WTC11 (cell line): ENCODE measurements at regions not wholly inside any gene's neighbourhood (a gene's known extent, or its start where the extent isn't known, plus 50 kb on each side); places are given as distances from the start of the nearest gene placed in this dataset.

Experiments
- ATAC-seq: fragments of 200-7000 bp; cut with Tn5 transposase; 2 replicates; pipeline ENCODE4 v1.10.0; 2021; ENCODE audit warnings: mild to moderate bottlenecking, moderate library complexity
- CTCF ChIA-PET: fragments of 300-600 bp; sonication (Branson Sonifier 250); formaldehyde crosslinking; loops from one replicate; lab custom pipeline; 2021; ENCODE audit warnings: antibody characterized with exemption; lab: Charles Lee
- POLR2A ChIA-PET: fragments of 350-600 bp; sonication (Branson Sonifier 250); formaldehyde crosslinking; loops from one replicate; lab custom pipeline; 2021; ENCODE audit warnings: antibody characterized with exemption; lab: Charles Lee
- DNase-seq: peaks from one replicate; pipeline ENCODE4 v3.0.0; 2021; ENCODE audit warnings: low spot score
- H3K27ac Mint-ChIP-seq: 2 replicates; pipeline ENCODE4 v1.8.0; 2021; ENCODE audit warnings: mixed read lengths
- H3K27me3 Mint-ChIP-seq: 2 replicates; pipeline ENCODE4 v1.8.0; 2021; ENCODE audit warnings: low read depth, mild to moderate bottlenecking, moderate library complexity, mixed read lengths
- H3K36me3 Mint-ChIP-seq: 2 replicates; pipeline ENCODE4 v1.8.0; 2021; ENCODE audit warnings: mixed read lengths
- H3K4me1 Mint-ChIP-seq: 2 replicates; pipeline ENCODE4 v1.8.0; 2022; ENCODE audit warnings: mixed read lengths
- H3K4me3 Mint-ChIP-seq: 2 replicates; pipeline ENCODE4 v1.8.0; 2021; ENCODE audit warnings: mild to moderate bottlenecking, moderate library complexity, mixed read lengths
- H3K9me3 Mint-ChIP-seq: 2 replicates; pipeline ENCODE4 v1.8.0; 2021; ENCODE audit warnings: mixed read lengths
- FOXJ3 ChIP-seq: sonication (generic); formaldehyde crosslinking; IDR thresholded peaks from 2 replicates; pipeline ENCODE4 v1.9.0; 2021; ENCODE audit warnings: missing genetic modification reagents, mild to moderate bottlenecking, borderline replicate concordance
- FOXP1 ChIP-seq: sonication (generic); formaldehyde crosslinking; IDR thresholded peaks from 2 replicates; pipeline ENCODE4 v1.8.0; 2022; ENCODE audit warnings: missing genetic modification reagents, mild to moderate bottlenecking, moderate library complexity, borderline replicate concordance
- JUN ChIP-seq: sonication (generic); formaldehyde crosslinking; IDR thresholded peaks from 2 replicates; pipeline ENCODE4 v1.8.0; 2023; ENCODE audit warnings: mild to moderate bottlenecking, missing genetic modification reagents
- NFATC4 ChIP-seq: fragments of 250-450 bp; sonication (Bioruptor Pico); IDR thresholded peaks from 2 replicates; pipeline ENCODE4 v1.9.0; 2021; ENCODE audit warnings: mild to moderate bottlenecking
- OVOL2 ChIP-seq: fragments of 250-450 bp; sonication (Bioruptor Pico); IDR thresholded peaks from 2 replicates; pipeline ENCODE4 v1.9.0; 2021; ENCODE audit warnings: mild to moderate bottlenecking, borderline replicate concordance
- PRRX2 ChIP-seq: fragments of 250-450 bp; sonication (Bioruptor Pico); IDR thresholded peaks from 2 replicates; pipeline ENCODE4 v1.8.0; 2021; ENCODE audit warnings: mild to moderate bottlenecking
- TEAD1 ChIP-seq: sonication (generic); formaldehyde crosslinking; IDR thresholded peaks from 2 replicates; pipeline ENCODE4 v1.8.0; 2022; ENCODE audit warnings: mild to moderate bottlenecking, missing genetic modification reagents
- TP53 ChIP-seq: sonication (generic); formaldehyde crosslinking; IDR thresholded peaks from 2 replicates; pipeline ENCODE4 v1.8.1; 2023; ENCODE audit warnings: mild to moderate bottlenecking, missing genetic modification reagents
- ZNF416 ChIP-seq: fragments of 250-450 bp; sonication (Bioruptor Pico); IDR thresholded peaks from 2 replicates; pipeline ENCODE4 v1.9.0; 2021; ENCODE audit warnings: mild to moderate bottlenecking, inconsistent platforms
- TF ChIP-seq, protein P1 (sequence below): sonication (generic); formaldehyde crosslinking; IDR thresholded peaks from 2 replicates; pipeline ENCODE4 v1.8.0; 2022; ENCODE audit warnings: mild to moderate bottlenecking, missing genetic modification reagents
- TF ChIP-seq, protein P2 (sequence below): sonication (generic); formaldehyde crosslinking; IDR thresholded peaks from 2 replicates; pipeline ENCODE4 v1.8.1; 2023; ENCODE audit warnings: mild to moderate bottlenecking, moderate library complexity, missing genetic modification reagents
- TF ChIP-seq, protein P3 (sequence below): sonication (generic); formaldehyde crosslinking; IDR thresholded peaks from 2 replicates; pipeline ENCODE4 v1.8.1; 2022; ENCODE audit warnings: mild to moderate bottlenecking, moderate library complexity, missing genetic modification reagents
- TF ChIP-seq, protein P4 (sequence below): fragments of 250-450 bp; sonication (Bioruptor Pico); IDR thresholded peaks from 2 replicates; pipeline ENCODE4 v2.1.2; 2022; ENCODE audit warnings: mild to moderate bottlenecking, moderate library complexity
- TF ChIP-seq, protein P5 (sequence below): fragments of 250-450 bp; sonication (Bioruptor Pico); IDR thresholded peaks from 2 replicates; pipeline ENCODE4 v1.9.0; 2021; ENCODE audit warnings: mild to moderate bottlenecking, borderline replicate concordance
- TF ChIP-seq, protein P6 (sequence below): sonication (generic); formaldehyde crosslinking; IDR thresholded peaks from 2 replicates; pipeline ENCODE4 v1.8.1; 2023; ENCODE audit warnings: mild to moderate bottlenecking, missing genetic modification reagents, moderate library complexity

DNA sequence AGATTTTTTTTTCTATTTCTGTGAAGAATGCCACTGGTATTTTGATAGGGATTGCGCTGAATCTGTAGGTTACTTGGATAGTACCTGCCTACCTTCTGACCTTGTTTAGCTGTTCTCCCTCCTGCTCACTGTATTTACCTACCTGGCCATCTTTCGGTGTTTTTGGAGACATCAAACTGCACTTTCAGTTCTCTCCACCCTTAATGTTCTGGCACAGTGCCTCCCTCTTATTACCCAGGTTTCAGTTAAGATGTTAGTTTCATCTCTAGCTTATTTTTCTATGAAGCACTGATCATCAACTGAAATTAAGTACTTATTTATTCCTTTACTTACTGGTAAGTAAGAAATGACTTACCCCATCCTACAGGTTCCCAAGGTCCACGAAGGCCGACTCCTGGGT lies 74.4 kb upstream of the KLHL25 start (continued):
- TF ChIP-seq, protein P1, sequence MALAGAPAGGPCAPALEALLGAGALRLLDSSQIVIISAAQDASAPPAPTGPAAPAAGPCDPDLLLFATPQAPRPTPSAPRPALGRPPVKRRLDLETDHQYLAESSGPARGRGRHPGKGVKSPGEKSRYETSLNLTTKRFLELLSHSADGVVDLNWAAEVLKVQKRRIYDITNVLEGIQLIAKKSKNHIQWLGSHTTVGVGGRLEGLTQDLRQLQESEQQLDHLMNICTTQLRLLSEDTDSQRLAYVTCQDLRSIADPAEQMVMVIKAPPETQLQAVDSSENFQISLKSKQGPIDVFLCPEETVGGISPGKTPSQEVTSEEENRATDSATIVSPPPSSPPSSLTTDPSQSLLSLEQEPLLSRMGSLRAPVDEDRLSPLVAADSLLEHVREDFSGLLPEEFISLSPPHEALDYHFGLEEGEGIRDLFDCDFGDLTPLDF (CRISPR knock-in tag): no peak
- TF ChIP-seq TP53 (CRISPR knock-in tag) (no peak), TEAD1 (CRISPR knock-in tag) (no peak), FOXP1 (CRISPR knock-in tag) (no peak)
- TF ChIP-seq, protein P2, sequence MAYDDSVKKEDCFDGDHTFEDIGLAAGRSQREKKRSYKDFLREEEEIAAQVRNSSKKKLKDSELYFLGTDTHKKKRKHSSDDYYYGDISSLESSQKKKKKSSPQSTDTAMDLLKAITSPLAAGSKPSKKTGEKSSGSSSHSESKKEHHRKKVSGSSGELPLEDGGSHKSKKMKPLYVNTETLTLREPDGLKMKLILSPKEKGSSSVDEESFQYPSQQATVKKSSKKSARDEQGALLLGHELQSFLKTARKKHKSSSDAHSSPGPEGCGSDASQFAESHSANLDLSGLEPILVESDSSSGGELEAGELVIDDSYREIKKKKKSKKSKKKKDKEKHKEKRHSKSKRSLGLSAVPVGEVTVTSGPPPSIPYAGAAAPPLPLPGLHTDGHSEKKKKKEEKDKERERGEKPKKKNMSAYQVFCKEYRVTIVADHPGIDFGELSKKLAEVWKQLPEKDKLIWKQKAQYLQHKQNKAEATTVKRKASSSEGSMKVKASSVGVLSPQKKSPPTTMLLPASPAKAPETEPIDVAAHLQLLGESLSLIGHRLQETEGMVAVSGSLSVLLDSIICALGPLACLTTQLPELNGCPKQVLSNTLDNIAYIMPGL: no peak

DNA sequence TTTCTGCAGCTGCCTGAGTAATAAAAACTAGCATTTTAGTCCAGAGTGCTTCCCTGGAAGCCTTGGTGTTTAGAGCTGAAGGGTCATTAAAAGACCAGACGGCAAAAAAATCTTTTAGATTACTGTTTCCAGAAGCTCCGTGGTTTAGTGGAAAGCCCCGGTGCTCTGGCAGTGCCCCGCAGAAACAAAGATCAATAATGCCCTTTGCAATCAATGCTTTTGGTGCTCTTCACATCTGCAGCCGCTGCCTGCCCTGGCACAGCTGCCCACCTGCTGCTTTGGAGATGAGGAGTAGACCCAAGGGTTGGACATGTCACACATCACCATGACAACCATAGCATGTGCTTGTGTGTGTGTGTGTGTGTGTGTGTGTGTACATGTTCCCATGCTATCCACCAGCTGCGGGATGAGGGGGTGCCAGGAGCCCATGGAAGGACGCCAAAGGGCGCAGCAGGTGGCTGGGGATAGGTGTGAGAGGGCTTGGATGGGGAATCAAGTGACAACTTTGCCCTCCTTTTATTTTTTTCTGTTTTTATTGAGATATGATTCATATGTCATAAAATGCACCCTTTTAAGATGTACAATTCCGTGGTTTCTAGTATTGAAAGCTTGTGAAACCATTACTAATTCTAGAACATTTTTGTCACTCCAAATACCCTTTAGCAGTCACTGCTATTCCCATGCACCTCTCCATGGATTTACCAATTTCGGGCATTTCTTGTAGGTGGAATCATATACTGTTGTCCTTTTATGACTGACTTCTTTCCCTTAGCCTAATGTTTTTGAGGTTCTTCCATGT lies 75.7 kb upstream of the KLHL25 start:
- Mint-ChIP-seq H3K27me3 (no peaks in the 10 kb centered on the region), H3K4me1 (0 out of 2 replicates have a peak, but pooled peaks cover 2% of the 10 kb centered on the region), H3K9me3 (no peaks in the 10 kb centered on the region), H3K27ac (no peak overlapping the region), H3K36me3 (no peaks in the 10 kb centered on the region), H3K4me3 (no peak overlapping the region)
- DNase-seq: no peak
- ChIA-PET POLR2A (no interaction called here), CTCF (no interaction called here)
- ATAC-seq: no peak
- TF ChIP-seq NFATC4 (CRISPR knock-in tag) (no peak), OVOL2 (no peak), ZNF416 (no peak), JUN (no peak), FOXJ3 (CRISPR knock-in tag) (no peak), PRRX2 (CRISPR knock-in tag) (no peak)
- TF ChIP-seq, protein P3, sequence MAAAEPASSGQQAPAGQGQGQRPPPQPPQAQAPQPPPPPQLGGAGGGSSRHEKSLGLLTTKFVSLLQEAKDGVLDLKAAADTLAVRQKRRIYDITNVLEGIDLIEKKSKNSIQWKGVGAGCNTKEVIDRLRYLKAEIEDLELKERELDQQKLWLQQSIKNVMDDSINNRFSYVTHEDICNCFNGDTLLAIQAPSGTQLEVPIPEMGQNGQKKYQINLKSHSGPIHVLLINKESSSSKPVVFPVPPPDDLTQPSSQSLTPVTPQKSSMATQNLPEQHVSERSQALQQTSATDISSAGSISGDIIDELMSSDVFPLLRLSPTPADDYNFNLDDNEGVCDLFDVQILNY (CRISPR knock-in tag): no peak
- TF ChIP-seq, protein P4, sequence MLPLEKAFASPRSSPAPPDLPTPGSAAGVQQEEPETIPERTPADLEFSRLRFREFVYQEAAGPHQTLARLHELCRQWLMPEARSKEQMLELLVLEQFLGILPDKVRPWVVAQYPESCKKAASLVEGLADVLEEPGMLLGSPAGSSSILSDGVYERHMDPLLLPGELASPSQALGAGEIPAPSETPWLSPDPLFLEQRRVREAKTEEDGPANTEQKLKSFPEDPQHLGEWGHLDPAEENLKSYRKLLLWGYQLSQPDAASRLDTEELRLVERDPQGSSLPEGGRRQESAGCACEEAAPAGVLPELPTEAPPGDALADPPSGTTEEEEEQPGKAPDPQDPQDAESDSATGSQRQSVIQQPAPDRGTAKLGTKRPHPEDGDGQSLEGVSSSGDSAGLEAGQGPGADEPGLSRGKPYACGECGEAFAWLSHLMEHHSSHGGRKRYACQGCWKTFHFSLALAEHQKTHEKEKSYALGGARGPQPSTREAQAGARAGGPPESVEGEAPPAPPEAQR (CRISPR knock-in tag): no peak
- TF ChIP-seq, protein P5, sequence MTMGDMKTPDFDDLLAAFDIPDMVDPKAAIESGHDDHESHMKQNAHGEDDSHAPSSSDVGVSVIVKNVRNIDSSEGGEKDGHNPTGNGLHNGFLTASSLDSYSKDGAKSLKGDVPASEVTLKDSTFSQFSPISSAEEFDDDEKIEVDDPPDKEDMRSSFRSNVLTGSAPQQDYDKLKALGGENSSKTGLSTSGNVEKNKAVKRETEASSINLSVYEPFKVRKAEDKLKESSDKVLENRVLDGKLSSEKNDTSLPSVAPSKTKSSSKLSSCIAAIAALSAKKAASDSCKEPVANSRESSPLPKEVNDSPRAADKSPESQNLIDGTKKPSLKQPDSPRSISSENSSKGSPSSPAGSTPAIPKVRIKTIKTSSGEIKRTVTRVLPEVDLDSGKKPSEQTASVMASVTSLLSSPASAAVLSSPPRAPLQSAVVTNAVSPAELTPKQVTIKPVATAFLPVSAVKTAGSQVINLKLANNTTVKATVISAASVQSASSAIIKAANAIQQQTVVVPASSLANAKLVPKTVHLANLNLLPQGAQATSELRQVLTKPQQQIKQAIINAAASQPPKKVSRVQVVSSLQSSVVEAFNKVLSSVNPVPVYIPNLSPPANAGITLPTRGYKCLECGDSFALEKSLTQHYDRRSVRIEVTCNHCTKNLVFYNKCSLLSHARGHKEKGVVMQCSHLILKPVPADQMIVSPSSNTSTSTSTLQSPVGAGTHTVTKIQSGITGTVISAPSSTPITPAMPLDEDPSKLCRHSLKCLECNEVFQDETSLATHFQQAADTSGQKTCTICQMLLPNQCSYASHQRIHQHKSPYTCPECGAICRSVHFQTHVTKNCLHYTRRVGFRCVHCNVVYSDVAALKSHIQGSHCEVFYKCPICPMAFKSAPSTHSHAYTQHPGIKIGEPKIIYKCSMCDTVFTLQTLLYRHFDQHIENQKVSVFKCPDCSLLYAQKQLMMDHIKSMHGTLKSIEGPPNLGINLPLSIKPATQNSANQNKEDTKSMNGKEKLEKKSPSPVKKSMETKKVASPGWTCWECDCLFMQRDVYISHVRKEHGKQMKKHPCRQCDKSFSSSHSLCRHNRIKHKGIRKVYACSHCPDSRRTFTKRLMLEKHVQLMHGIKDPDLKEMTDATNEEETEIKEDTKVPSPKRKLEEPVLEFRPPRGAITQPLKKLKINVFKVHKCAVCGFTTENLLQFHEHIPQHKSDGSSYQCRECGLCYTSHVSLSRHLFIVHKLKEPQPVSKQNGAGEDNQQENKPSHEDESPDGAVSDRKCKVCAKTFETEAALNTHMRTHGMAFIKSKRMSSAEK: no peak
- TF ChIP-seq, protein P6, sequence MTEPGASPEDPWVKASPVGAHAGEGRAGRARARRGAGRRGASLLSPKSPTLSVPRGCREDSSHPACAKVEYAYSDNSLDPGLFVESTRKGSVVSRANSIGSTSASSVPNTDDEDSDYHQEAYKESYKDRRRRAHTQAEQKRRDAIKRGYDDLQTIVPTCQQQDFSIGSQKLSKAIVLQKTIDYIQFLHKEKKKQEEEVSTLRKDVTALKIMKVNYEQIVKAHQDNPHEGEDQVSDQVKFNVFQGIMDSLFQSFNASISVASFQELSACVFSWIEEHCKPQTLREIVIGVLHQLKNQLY (CRISPR knock-in tag): no peak
